GM18499 (cell line): ENCODE measurements at regions not wholly inside any gene's neighbourhood (a gene's known extent, or its start where the extent isn't known, plus 50 kb on each side); places are given as distances from the start of the nearest gene placed in this dataset.
"Not testable (repeated sequence)": the region's sequence is repeated elsewhere in the genome, so short reads cannot be mapped to it uniquely, and the experiment has no call there.

Source experiments
- ATAC-seq: cut with Tn5 transposase; IDR thresholded peaks from one replicate; pipeline ENCODE4 v1.9.1; 2021; ENCODE audit warnings: moderate number of reproducible peaks; ENCODE audit not compliant: insufficient read depth, unreplicated experiment

DNA sequence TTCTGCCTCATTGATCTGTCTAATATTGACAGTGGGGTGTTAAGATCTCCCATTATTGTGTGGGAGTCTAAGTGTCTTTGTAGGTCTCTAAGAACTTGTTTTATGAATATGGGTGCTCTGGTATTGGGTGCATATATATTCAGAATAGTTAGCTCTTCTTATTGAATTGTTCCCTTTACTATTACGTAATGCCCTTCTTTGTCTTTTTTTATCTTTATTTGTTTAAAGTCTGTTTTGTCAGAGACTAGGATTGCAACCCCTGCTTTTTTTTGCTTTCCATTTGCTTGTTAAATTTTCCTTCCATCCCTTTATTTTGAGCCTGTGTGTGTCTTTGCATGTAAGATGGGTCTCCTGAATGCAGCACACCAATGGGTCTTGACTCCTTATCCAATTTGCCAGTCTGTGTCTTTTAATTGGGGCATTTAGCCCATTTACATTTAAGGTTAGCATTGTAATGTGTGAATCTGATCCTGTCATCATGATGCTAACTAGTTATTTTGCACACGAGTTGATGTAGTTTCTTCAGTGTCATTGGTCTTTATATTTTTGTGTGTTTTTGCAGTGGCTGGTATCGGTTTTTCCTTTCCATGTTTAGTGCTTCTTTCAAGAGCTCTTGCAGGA lies 1126.0 kb upstream of the TMEM132C start:
- ATAC-seq = not testable (repeated sequence)

DNA sequence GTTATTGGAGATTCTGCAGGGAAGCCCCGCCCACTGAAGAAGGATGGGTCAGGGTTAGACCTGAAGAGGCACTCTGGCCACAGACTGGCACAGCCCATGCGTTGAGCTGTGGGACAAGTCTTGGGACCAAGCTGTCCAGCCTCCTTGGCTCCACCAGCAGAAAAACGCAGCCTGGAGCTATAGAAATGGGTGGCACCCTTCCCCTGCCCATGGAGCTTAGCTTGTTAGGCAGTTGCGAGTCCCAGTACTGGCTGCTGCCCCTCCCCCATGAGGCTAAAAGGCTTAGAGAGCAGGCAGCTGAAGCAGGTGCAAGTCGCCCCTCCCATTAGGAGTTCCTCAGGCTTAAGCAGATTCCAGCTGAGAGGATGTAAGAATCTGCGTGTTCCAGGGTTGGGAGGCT lies 1124.0 kb upstream of the TMEM132C start:
- ATAC-seq = no peak

DNA sequence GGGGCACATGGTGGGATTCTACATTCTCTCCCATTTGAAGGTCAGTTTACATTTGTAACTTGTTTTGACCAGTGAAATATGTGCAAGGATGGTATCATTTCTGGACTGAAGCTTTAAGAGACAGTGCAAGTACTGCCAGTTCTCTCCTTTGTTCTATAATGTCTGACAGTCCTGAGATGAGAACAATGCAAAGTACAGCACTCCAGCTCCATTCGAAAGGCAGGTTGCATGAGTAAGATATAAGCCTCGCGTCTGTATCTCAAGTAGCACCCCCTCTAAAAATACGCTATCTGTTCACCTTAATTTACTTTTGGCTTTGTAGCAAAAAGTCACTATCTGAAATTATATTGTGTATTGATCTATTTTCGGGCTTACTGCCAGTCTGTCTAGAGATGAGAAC lies 1122.2 kb upstream of the TMEM132C start:
- no peak for ATAC-seq

DNA sequence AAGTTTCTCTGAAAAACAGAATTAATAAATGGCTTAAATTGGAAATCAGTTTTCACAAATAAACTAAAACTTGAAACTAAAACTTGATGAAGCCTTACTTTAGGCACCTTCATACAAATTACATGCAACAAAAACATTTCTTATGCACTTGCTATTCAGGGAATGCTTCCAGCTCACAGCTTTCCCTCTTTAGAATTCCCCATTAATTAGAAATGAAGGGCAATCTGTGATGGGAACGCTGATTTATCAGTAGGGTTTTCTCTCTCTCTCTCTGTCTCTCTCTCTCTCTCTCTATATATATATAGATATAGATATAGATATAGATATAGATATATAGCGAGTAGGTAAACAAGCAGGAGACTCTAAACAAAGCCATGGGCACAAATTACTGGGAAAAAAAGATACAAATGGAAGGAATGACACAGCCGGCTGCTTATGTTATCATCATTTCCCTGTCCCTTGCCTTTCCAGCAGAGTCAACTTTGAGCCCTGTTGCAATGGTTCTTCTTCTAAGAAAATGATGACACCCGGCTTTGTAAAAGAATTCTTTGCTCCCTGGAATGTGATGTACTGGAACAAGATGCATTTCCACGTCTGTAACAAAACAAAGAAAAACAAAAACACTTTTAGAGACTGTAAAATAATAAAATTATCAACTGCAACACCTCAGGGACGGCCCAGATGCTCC lies 1121.6 kb upstream of the TMEM132C start:
- ATAC-seq = no peak

DNA sequence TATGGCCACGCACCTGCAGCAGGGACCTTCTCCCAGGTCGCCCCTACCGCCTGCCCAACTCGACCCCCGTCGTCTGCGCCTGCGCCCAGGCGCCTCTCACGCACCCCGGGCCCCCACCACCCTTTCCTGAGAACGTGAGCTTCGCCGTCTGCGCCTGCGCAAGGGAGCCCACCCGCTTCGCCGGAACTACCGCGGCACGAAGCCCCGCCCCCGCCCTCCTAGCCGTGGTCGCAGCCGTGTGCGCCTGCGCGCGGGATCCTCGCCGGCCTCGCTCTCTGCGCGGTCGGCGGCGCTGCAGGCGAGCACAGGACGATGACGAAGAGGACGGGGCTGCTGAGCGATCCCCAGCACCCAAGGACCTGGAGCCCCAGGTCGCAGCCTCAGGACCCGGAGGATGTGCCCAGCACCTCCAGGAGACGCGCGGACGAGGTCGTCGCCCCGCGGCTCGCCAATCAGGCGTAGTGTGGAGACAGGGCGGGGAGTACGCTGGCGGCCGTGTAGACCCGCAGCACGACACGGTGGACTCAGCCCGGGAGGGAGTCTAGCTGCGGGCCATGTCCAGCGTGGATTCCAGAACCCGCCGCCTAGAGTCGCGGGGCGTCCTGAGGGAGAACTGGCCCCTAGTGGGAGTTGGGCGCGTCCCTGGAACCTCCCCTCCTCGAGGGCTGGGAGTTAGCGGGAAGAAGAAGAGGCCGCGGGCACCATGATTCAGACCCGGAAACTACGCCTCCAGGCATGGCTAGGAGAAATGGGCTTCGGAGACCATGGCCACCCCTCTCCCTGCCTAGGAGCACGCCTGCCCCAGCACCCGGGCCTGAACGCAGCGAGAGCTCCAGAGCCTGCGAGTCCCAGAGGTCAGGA lies 1120.8 kb upstream of the TMEM132C start:
- no peak for ATAC-seq

DNA sequence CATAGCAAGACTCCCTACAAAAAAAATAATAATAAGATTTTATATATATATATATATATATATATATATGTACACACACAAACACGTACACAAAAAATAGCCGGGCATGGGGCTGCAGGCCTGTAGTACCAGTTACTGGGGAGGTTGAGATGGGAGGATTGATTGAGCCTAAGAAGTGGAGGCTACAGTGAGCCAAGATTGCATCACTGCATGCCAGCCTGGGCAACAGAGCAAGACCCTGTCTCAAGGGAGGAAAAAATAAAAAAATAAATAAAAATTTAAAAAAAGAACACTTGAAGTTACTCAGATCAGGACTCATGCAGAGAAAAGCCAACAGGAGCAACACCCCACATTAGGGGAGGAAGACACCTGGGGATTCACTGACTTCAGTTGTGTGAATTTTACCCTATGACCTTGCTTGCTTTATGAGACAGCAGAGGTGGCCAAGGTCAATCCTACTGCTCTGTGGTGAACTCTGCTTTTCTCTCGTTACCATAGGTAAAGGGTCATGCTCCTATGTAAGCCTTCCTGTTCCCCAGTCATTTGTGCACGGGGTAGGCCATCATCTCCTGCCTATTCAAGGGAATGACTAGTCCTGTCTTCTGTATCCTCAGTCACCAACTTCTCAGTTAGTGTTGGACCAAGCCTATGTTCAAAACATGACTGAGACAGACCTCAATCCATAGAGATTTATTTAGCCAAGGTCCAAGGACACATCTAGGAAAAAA lies 1119.8 kb upstream of the TMEM132C start:
- ATAC-seq = no peak

DNA sequence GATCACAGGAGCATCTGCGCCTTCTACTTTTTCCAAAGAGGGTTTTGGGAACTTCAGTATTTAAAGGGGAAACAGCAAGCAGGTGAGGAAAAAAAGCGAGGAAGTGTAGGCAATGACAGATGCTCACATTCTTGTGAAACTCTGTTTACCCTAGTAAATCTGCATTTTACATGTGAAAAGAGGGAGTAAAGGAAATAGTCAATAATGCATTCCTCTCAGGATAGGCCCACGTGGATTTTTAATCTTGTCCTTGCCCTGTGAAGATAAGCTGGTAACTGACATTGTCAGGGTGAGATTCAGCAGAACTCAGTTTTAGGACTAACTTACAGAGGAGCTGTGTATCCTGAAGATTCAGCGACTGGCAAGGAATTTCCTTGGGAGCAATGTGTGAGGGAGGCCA lies 1119.2 kb upstream of the TMEM132C start:
- ATAC-seq = no peak

DNA sequence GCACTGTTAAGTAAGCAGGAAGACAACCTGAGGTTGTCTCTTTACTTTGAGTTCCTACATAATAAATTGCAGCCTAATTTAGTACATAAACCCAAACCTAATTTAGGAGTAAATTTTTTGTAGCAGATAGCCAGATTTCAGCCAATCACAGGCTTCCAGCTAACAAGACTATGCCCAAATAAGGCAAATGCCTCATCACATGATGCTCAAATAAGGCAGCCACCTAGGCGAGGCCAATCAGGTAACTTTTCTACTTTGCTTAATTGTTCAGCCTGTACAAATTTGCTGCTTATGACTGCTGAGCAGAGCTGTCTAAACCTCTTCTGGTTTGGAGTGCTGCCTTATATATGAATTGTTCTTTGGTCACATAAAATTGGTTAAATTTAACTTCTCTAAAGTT lies 1118.7 kb upstream of the TMEM132C start:
- ATAC-seq = no peak

DNA sequence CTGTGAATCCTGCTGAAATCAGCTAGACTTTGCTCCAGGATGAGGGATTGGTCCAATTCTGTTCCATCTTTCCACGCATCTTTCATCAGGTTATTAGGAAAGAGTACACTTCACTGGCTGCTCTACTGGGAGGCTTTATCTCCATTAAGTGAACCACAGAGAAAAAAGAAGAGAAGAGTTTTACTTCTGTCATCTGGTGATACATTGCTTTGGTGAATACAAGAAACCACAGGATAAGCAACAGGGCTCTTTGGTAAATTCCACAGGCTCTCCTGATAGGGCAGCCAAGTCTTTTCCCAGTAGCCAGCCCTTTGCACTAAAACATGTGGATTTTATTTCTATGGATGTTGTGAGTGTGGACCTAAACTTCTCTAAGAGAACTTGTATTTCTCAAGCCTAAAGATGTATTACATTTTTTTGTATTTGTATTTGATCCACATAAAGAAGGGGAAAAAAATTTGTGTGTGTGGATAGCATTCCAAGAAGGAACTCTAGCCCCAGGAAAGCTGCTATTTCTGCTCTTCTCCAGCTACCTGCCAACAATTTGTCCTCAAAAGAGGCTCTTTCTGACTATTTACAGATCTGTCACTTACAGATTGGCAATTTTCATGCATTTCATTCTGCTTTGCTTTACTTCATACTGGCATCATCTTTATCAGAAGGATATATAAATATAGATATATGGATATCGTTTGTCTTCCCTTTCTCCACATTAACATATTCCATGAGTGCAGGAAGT lies 1117.6 kb upstream of the TMEM132C start:
- no peak for ATAC-seq

DNA sequence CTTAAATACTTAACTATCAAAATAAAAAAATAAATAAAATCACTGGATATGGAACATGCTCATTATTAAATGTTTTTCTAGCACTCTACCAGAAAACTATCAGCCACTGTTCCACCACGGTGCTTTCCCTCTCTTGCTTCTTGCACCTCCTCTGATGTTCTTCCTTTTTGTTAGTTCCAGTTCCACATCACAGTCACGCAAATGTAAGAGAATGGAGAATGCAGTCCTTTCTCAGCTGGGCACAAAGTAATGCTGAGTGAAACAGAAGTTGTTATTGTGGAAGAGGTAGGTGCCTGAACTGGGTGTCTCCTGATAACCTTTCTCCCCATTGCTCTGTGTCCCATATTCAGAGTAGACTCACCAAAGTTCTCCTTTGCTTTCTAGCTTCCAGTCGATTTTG lies 1116.9 kb upstream of the TMEM132C start:
- no peak for ATAC-seq

DNA sequence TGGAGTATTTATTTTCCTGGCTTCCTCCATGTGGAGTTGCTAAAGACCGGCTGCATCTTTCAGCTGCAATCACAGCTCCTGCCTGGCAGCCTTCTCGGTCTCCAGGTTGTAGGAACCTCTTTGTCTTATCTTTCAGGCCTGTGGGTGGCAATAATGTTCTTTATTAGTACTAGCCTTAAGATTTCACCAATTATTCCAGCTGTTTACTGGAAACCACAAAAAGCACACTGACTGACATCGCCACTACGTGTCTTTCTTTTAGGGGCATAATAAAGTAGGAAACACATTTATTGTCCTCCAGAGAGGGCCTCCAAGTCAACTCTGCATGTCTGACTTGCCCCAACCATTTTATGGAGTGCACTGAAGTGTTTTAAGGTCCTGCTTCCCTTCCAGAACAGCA lies 1116.5 kb upstream of the TMEM132C start:
- ATAC-seq = no peak

DNA sequence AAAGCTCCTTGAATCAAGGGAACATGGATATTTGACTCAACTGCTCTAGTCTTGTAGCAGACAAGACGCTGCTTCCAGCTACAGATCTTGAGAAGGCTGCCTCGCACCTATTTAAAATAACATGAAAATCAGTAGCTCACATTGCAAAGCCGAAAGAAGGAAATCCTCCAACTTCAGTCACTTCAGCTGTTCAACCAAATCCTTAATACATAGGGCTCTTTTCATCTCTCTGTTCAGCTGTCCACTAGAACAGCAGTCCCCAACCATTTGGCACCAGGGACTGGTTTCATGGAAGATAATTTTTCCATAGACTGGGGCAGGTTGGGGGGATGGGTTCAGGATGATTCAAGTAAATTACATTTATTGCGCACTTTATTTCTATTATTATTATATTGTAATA lies 1116.0 kb upstream of the TMEM132C start:
- no peak for ATAC-seq

DNA sequence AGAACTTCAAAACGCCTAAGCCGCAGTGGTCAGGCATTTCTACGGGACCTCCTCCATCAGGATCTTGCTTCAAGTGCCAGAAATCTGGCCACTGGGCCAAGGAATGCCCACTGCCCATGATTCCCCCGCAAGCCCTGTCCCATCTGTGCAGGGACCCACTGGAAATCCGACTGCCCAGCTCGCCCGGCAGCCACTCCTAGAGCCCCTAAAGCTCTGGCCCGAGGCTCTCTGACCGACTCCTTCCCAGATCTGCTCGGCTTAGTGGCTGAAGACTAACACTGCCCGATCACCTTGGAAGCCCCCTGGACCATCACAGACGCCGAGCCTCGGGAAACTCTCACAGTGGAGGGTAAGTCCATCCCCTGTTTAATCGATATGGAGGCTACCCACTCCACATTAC lies 1113.0 kb upstream of the TMEM132C start:
- ATAC-seq = no peak

DNA sequence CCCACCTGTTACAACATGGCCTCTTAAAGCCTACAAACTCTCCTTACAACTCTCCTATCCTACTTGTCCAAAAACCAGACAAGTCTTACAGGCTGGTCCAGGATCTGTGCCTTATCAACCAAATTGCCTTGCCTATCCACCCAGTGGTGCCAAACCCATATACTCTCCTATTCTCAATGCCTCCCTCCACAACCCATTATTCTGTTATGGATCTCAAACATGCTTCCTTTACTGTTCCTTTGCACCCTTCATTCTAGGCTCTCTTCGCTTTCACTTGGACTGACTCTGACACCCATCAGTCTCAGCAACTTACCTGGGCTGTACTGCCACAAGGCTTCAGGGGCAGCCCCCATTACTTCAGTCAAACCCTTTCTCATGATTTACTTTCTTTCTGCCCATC lies 1112.1 kb upstream of the TMEM132C start:
- ATAC-seq = not testable (repeated sequence)

DNA sequence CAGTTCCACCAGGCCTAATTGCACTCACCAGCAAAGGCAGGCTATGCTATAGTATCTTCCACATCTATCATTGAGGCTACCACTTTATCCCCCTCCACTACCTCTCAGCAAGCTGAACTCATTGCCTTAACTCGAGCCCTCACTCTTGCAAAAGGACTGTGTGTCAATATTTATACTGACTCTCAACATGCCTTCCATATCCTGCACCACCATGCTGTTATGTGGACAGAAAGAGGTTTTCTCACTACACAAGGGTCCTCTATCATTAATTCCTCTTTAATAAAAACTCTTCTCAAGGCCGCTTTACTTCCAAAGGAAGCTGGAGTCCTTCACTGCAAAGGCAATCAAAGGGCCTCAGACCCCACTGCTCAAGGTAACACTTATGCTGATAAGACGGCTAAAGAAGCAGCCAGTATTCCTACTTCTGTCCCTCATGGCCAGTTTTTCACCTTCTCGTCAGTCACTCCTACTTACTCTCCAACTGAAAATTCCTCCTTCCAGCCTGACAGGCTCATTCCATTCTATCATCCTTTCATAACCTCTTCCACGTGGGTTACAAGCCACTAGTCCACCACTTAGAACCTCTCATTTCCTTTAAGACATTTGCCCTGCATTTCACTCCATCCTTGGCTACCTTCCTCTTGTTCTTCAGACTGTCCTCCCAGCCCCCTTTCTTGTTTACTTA lies 1110.9 kb upstream of the TMEM132C start:
- ATAC-seq = not testable (repeated sequence)

DNA sequence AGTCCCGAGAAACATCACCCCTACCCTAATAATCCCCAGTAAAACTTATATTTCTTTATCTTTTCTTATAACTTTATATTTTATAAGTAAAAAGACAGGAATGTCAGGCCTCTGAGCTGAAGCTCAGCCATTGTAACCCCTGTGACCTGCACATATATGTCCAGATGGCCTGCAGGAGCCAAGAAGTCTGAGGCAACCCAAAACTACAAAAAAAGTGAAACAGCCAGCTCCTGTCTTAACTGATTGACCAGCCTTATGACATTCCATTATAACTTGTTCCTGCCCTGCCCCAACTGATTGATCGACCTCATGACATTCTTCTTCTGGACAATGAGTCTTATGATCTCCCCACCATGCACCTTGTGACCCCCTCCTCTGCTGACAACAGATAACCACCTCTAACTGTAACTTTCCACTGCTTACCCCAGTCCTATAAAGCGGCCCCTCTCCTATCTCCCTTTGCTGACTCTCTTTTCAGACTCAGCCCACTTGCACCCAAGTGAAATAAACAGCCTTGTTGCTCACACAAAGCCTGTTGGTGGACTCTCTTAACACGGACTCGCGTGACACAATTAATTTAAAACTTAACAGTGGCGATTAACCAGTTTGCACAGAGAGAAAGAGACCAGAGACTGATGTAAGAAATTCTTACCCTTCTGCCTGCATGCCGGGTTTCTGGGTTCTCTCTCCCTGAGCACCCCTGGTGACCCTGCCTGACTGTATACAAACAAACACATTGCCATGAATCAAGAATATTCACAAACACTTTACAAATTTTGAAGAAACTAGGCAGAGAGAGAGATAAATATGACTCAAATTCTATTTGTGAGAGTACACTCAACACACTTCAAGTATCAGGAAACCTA lies 1109.2 kb upstream of the TMEM132C start:
- ATAC-seq = not testable (repeated sequence)

DNA sequence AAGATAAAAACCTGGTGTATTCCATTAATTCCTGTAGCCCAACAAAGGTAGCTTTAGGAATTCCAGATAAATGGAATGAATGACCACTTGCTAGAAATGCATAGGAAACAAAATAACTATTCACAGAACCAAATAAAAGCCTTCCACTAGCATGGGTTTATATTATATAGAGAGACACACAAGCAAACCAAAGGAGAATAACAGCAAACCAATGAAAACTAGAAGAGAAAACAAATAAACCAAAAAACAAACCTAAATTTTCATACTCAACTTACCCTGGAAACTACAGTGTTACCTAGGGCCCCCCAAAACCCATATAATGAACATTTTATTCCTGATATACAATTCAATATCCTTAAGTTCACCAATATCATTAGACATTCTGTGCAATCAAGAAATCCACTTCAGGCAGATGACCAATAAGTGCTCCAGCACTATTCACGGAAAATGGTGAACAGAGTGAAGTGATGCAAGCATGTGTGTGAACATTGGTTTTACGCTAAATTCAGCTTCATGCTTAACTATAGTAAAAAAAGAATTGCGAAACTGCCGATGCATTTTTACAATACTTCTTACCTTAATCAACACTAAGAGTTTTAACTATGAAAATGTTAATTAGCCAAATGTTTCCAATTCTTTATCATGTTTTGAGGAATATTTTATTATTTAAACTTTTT lies 1108.4 kb upstream of the TMEM132C start:
- no peak for ATAC-seq

DNA sequence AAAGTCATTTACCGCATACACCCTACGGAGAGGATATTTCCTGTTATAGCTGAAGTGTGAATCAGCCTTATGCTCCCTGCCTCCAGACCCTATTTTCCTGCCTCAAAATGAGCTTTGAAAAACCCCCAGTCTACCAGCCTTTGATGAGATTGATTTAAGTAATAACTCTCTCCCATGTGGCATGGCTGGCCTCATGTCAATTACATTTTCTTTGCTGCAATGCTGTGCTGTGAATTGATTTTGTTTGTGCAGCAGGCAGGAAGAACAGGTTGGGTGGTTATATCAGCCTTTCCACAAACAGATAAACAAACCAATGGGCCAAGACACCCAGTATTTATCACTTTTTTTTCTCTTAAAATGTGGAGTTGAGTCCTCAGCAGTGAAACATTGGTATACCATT lies 1105.5 kb upstream of the TMEM132C start:
- no peak for ATAC-seq
